Fibroblast of the aortic adventitia (primary cell): ENCODE measurements at regions not wholly inside any gene's neighbourhood (a gene's known extent, or its start where the extent isn't known, plus 50 kb on each side); places are given as distances from the start of the nearest gene placed in this dataset.

ENCODE experiments used
- DNase-seq: peaks from one replicate; pipeline ENCODE4 v3.0.0-alpha.2; 2010; ENCODE audit warnings: low read depth
- H3K4me3 ChIP-seq: 2 replicates; pipeline ENCODE4 v1.5.1; 2011; ENCODE audit warnings: low read depth, mild to moderate bottlenecking, control low read depth, low read length, moderate library complexity
- TF ChIP-seq, protein P1 (sequence below): IDR thresholded peaks from 2 replicates; pipeline ENCODE4 v1.5.1; 2011; ENCODE audit warnings: mild to moderate bottlenecking, low read length, control low read depth, inconsistent platforms; ENCODE audit not compliant: insufficient read depth

DNA sequence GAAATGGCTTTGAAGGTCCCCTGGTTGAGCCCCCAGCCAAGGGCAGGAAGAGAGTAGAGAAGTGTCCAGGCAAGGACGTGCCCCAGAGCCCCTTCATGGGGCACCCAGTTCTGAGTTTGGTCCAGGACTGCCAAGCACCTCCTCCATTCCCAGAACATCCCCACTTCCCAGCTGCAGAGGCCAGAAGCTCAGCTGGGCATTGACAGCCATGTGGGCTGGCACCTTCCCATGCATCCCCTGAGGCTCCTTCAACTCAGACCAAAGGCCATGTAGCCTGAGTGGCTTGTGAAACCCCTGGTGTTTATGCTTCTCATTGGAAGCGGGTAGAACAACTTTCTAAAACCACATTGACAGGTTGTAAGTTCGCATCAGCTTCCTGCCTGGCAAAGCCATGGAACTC lies 789.6 kb downstream of the TBC1D22A start:
- no peak overlapping the region for H3K4me3 ChIP-seq
- TF ChIP-seq, protein P1, sequence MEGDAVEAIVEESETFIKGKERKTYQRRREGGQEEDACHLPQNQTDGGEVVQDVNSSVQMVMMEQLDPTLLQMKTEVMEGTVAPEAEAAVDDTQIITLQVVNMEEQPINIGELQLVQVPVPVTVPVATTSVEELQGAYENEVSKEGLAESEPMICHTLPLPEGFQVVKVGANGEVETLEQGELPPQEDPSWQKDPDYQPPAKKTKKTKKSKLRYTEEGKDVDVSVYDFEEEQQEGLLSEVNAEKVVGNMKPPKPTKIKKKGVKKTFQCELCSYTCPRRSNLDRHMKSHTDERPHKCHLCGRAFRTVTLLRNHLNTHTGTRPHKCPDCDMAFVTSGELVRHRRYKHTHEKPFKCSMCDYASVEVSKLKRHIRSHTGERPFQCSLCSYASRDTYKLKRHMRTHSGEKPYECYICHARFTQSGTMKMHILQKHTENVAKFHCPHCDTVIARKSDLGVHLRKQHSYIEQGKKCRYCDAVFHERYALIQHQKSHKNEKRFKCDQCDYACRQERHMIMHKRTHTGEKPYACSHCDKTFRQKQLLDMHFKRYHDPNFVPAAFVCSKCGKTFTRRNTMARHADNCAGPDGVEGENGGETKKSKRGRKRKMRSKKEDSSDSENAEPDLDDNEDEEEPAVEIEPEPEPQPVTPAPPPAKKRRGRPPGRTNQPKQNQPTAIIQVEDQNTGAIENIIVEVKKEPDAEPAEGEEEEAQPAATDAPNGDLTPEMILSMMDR, result no peak
- no peak for DNase-seq

DNA sequence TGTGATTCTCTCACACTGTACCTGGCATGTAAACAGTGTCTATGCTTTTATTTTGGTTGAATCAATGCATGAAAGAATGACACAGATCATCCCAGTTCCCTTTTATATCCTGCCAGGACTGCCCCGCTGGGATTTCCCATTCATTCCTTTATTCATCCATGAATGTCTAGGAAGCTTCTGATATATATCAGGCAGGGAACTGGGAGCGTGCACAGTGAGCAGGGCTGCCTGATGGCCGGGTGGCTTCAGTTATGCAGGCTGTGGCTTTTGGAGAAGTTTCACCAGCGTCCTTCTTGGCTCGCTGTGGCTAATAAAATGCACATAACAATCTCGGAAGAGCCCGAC lies 789.0 kb downstream of the TBC1D22A start:
- TF ChIP-seq, protein P1, result no peak
- H3K4me3 ChIP-seq, result no peak overlapping the region
- DNase-seq, result no peak

DNA sequence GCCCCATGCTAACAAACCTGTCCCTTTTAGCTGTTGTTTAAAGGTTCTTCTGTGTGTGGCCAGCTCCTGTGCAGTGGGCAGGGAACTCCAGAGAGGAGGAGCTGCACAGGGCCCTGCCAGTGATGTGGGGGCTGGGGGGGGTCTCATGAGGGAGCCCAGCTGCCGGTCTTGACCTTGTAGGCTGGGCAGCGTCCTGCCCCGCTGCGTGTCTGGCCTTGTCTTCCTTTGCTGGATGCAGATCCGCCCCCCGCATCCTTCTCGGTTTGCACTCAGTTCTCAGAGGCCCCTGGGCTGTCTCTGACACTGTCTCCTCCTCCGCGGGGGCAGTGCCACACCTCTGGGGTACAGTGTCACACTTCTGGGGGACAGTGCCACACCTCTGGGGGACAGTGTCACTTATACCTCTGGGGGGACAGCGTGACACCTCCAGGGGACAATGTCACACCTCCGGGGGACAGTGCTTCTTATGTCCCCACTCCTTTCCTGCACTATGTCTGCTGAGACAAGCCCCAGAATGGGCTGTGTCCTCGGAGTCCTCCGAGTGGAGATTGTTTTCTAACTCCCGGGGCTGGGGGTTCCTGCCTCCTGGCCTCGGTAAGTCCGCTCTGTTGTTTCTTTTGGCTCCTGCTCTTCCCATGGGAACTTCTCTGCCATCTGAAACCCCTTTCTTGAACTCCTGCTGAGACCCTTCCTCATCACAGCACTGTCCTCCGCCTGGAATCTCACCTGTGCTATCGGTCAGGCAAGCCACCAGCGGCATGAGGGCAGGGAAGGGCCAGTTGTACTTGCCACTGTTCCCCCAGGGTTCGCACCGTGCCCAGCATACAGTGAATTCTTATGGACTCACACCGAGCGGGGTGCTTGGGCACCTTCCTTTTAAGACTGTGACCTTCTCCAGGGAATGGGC lies 788.3 kb downstream of the TBC1D22A start:
- DNase-seq, result no peak
- TF ChIP-seq, protein P1, result no peak
- no peak overlapping the region for H3K4me3 ChIP-seq

DNA sequence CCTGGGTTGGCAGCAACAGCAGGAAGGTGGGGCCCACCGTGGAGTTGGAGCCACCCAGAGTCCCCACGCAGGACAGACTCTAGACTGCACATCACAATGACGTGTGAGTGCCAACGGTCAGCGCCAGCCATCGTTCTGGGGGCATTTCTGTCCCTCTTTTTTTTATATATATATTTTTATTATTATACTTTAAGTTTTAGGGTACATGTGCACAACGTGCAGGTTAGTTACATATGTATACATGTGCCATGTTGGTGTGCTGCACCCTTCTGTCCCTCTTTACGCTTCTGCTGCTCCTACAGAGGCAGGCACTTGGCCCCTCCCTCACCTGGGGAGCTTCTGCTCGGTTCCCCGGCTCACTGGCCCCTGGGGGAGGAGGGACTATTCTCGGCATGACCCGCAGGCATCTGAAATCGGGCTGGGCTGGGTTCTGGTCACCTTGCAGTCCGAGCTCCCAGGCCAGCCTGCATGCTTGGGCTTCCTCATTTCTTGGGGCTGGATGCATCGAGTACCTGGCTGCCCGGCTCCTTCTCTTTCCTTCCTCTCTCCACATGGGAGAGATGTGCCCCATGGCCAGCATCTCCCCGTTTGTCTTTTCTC lies 787.4 kb downstream of the TBC1D22A start:
- DNase-seq, result no peak
- TF ChIP-seq, protein P1, result no peak
- H3K4me3 ChIP-seq, result no peak overlapping the region

DNA sequence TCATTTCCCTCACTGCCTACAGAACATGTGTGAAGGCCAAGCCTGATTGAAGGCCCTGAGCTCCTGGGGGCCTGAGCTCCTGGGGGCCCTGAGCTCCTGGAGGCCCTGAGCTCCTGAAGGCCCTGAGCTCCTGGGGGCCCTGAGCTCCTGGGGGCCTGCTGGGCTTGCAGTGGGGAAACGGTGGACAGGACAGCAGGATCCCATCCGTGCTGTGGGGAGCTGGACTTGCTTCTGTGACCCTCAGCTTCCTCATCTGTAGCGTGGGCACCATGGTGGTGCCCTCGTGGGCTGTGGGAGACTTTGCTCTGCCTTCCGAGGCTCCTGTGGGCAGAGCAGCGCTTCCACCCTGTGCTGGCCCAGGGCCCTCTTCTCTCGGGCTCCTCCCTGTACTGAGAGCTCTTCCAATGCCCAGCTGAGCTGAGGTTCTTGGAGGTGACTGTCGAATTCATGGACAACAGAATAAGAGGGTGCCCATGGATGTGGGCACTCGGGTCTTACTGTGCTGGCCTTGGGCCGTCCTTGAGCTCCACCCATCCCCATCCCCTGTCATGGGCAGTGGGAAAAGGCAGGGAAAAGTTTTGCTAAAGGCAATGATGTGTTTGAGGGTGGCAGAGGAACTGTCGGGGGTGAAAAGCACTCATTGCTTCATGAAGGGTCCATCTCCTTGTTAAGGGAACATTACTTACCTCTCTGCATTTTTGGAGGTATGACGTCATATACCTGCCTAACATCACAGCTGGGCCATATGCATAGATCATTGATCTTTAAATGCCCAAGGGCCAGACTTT lies 786.7 kb downstream of the TBC1D22A start:
- no peak overlapping the region for H3K4me3 ChIP-seq
- no peak for DNase-seq
- TF ChIP-seq, protein P1, result no peak

DNA sequence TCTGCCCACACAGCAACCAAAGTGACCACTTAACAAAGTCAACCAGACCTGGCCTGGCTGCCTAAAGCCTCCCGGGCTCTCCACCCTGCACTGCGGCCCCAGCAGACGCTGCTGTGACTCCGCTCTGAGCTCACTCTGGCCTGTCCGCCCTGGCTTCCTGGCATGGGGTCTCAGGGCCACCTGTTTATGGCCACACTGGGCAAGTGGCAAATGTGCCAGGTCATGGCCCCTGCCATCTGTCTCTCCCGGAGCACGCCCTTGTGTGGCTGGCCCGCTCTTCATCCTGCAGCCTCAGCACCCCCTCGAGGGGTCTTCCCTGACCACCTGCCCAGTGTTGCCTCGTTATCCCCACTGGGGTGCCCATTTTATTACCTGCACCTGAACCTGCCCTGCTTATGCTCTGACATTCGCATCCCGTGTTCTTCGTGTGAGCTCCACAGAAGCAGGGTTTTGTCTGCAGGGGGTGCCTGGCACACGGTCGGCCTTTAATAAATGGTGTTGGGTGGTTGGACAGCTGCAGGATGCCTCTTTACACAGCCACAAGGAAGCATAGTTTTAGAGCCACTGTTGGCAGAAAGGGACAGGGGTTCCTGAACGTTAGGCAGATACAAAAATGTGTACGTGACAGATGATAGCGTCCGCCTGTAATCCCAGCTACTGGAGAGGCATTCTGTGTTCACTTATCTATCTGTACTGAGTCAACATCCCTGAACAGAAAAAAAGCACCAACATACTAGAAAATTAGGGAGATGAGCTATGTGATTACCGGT lies 785.6 kb downstream of the TBC1D22A start:
- no peak for DNase-seq

More for the DNA sequence above, 785.6 kb downstream of the TBC1D22A start:
- TF ChIP-seq, protein P1, result no peak
- no peak overlapping the region for H3K4me3 ChIP-seq
